HG02943 (cell line): ENCODE measurements at regions not wholly inside any gene's neighbourhood (a gene's known extent, or its start where the extent isn't known, plus 50 kb on each side); places are given as distances from the start of the nearest gene placed in this dataset.
"Not testable (repeated sequence)": the region's sequence is repeated elsewhere in the genome, so short reads cannot be mapped to it uniquely, and the experiment has no call there.

Experiments
- ATAC-seq: cut with Tn5 transposase; IDR thresholded peaks from one replicate; pipeline ENCODE4 v1.9.1; 2021; ENCODE audit warnings: mild to moderate bottlenecking, low read depth, moderate library complexity; ENCODE audit not compliant: unreplicated experiment

- no peak for ATAC-seq
Measured at GRCh38 chr4:14903321-14903720, 99.0 kb upstream of the CPEB2 start.

GRCh38 chr4:14906805-14907204, 95.5 kb upstream of the CPEB2 start:
- ATAC-seq, result no peak

DNA sequence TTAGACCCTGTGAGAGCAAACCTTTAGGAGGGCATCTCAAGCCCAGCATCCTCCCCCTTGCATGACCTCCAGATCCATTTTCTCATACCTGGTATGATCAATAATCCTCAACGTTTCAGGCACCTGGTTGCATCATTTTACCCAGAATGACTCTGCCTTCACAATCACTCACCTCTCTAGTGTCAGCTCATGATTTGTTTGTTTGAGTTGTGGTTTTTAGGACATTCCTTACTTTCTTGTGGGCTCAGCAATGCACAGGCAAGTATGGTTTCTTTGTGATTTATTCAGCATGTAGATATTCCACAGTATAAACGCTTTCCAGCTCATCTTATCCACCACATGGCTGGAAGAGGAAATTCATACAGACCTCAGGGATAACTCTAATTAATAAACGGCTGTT, 93.6 kb upstream of the CPEB2 start:
- no peak for ATAC-seq

DNA sequence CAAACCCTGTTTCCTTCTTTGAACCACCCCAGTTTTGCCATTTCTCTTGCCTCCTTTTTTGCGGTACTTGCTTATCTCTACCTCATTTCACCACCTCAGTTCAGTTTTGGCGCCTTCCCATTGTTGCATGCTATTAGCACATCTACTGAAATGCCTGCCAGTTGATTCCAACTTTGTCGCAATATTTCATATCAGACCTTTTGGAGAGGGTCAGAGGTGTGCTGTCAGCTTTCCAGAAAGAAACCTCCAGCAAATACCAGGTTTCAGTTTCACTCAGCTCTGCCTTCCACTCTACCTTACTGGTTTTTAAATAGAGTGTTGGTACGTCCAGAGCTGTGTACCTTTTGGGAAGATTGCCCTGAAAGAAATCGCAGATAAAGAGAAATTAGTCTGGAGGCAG, 91.9 kb upstream of the CPEB2 start:
- ATAC-seq, result no peak

DNA sequence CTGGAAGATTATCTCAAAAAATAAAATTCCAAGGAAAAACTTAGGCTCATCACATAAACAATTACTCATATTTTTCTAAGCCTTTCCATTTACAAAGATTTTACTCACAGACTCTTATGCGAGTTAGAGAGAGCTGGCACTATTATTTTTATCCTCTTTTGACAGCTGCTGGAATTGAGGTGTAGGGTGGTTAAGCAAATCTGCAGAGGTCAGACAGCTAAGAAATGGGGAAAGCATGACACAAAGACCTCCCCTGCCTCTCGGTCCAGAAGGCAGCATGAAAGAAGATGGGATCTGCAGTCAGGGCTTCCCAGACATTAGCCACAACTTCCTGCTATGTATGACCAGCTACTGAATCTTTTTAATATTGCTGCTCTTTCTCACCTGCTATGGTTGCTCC, 89.9 kb upstream of the CPEB2 start:
- no peak for ATAC-seq

- ATAC-seq, result no peak
Measured at GRCh38 chr4:14915018-14915417, 87.3 kb upstream of the CPEB2 start.

GRCh38 chr4:14916554-14917297, 85.6 kb upstream of the CPEB2 start:
- ATAC-seq, result peak; percentile 52

DNA sequence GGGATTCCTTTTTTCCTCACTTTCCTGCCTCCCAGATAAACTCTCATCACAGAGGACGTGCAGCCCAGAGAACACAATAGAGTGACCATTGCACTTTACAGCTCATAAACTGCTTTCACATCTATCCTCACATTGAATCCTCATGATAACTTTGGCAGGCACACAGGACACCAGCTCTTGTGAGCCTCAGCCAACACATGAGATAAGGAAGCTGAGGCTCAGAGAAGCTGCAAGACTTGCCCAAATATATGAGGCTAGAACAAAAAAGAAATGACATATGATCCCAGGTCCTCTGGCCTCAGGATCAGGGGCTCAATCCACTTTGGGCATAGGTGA, 85.0 kb upstream of the CPEB2 start:
- no peak for ATAC-seq

DNA sequence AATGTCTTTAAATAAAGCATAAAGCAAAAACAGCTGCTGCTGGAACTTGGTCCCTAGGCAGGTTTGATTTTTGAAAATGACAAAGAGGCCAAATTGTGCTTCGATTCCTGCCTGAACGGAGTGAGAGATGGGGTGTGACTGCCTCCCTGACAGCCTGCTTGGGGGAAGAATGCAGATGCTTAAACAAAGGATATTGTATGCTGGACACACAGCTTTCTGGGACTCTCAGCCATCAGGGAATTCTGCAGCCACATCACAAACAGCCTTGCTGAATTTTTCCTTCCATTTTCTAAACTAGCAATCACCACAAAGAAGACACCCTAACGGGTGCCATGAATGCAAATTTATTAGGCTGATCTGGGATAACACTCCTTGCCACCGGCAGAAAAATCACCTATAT, 83.9 kb upstream of the CPEB2 start:
- no peak for ATAC-seq

- no peak for ATAC-seq
Measured at GRCh38 chr4:14919785-14920184, 82.5 kb upstream of the CPEB2 start.

- ATAC-seq, result no peak
Measured at GRCh38 chr4:14920237-14920636, 82.0 kb upstream of the CPEB2 start.

DNA sequence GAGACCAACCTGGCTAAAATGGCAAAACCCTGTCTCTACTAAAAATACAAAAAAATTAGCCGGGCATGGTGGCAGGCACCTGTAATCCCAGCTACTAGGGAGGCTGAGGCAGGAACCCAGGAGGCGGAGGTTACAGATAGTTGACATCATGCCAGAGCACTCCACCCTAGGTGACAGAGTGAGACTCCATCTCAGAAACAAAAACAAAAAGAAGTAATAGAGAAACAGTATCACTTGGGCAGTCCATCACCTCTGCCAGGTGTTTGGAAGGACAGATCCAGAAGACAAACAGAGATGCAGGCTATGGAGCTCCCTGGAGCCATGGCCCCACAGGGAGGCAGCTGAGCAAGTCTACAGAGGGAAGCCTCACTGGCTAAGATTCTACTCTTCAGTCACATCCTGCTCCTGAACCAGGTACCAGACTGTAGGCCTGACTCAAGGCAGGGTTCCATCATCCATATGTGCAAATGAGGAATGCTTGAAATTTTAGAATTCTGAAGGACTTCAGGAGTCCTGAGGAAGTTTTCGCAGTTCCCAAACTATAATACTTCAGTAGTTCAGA, 81.4 kb upstream of the CPEB2 start:
- ATAC-seq, result no peak

DNA sequence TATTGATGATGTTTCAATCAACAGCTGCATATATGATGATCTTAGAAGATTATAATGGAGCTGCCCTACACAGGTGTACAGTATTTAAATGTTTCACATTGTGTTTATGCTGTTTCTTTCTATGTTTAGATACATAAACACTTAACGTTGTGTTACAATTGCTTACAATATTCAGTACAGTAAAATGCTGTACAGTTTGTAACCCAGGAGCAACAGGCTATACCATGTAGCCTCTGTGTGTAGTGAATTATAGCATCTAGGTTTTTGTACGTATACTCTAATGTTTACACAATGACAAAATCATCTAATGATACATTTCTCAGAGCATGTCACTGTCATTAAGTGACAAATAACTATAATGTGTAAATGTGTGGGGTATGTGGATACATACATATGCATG, 80.5 kb upstream of the CPEB2 start:
- ATAC-seq, result not testable (repeated sequence)

- ATAC-seq, result no peak
Measured at GRCh38 chr4:14924076-14924811, 78.0 kb upstream of the CPEB2 start.

DNA sequence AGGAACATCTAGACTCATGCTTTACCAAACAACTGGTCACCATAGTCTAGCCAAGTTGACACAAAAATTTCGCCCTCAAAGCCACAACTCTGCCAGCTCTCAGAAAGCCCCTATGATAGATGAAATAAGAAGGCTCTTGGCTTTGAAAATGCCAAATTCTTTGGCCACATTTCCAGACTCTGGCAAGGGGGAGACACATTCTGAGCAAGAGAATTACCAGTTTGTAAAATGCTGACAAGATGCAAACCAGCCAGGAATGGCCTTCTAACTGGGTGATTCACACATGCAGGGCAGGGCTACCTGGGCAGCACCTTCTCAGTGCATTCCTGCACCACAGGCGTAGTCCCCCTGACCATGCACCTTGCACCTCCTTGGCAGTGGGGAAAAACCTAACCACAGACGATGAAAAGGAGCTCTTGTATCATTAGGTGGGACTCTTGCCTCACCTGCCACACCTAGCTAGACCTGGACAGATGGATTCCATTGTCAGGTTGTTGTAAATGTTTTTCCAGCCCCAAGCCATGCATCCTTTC, 77.4 kb upstream of the CPEB2 start:
- ATAC-seq, result no peak

- ATAC-seq, result no peak
Measured at GRCh38 chr4:14925471-14925870, 76.8 kb upstream of the CPEB2 start.

- ATAC-seq, result no peak
Measured at GRCh38 chr4:14926368-14926767, 75.9 kb upstream of the CPEB2 start.

DNA sequence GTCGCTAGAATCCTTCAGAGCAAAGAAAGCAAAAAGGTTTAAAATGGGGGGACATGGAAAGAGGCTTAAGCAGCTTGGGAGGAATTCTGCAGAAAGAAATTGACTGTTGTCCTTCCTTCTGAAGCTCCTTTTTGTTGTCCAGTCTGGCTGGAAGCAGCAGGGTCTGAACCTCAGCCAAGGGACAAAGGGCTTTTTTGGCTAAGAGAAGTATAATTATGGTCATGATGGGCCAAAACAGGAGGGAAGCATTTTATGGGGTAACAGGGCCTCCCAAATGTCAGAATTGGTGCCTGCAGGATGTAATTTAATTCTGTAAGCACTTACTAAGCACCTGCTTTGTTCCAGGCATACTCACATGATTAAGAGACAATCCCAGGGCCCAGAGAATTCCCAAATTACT, 74.2 kb upstream of the CPEB2 start:
- no peak for ATAC-seq

GRCh38 chr4:14929669-14930068, 72.6 kb upstream of the CPEB2 start:
- ATAC-seq, result no peak

DNA sequence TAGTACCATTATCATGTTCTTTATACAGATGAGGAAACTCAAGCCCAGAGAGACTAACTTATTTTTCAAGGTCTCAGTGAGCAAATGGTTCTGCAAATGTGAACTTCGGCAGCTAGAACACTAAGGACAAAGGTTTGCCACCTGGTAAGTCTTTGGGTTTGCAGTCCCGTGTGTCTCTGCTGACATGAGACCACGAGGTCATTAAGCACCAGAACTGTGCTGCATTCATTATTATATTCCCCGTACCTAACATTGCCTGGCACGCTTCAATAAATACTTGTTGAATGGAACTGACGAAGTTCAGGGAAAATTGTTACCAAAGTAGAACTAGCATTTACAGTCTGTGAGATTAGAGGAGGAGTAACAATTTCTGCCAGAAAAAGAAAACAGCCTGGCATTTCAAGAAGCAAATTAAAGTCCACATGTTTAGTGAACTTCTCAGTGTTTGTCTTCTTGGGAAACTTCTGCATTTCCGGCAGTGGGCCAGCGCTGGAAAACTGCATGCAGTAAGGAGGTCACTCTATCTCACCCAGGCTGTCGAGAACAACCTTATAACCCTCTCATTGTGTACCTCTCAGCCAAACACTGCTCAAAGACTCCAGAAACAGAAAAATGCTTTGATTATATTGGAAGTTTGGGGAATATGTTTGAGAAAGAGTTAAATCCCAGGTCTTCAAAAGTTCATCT, 67.4 kb upstream of the CPEB2 start:
- no peak for ATAC-seq

GRCh38 chr4:14943749-14944148, 58.5 kb upstream of the CPEB2 start:
- ATAC-seq, result no peak
